ENCODE measurements at regions not wholly inside any gene's neighbourhood (a gene's known extent, or its start where the extent isn't known, plus 50 kb on each side); places are given as distances from the start of the nearest gene placed in this dataset.

DNA sequence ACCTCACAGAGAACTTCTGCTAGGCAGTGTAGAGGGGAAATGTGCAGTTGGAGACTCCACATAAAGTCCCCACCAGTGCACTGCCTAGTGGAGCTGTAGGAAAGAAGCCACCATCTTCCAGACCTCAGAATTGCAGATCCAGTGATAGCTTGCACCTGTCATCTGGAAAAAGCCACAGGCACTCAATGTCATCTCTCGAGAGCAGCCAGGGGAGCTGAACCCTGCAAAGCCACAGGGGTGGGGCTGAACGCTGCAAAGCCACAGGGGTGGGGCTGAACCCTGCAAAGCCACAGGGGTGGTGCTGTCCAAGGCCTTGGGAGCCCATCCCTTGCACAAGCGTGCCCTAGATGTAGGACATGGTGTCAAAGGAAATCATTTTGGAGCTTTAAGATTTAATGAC lies 1226.3 kb downstream of the PCDH7 start:
- no peak overlapping the region for H3K4me3 ChIP-seq
- H3K27ac ChIP-seq: no peak overlapping the region
- H3K27me3 ChIP-seq: no peaks in the 10 kb centered on the region
- no peaks in the 10 kb centered on the region for H3K36me3 ChIP-seq
- intact Hi-C loops (cut with DNase I): no loop called here
- DNase-seq: no peak
- H3K9me3 ChIP-seq: no peaks in the 10 kb centered on the region
- no peak for ATAC-seq
- H3K4me1 ChIP-seq: no peaks in the 10 kb centered on the region
- TF ChIP-seq, protein P1, sequence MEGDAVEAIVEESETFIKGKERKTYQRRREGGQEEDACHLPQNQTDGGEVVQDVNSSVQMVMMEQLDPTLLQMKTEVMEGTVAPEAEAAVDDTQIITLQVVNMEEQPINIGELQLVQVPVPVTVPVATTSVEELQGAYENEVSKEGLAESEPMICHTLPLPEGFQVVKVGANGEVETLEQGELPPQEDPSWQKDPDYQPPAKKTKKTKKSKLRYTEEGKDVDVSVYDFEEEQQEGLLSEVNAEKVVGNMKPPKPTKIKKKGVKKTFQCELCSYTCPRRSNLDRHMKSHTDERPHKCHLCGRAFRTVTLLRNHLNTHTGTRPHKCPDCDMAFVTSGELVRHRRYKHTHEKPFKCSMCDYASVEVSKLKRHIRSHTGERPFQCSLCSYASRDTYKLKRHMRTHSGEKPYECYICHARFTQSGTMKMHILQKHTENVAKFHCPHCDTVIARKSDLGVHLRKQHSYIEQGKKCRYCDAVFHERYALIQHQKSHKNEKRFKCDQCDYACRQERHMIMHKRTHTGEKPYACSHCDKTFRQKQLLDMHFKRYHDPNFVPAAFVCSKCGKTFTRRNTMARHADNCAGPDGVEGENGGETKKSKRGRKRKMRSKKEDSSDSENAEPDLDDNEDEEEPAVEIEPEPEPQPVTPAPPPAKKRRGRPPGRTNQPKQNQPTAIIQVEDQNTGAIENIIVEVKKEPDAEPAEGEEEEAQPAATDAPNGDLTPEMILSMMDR (IDR thresholded peaks at IDR 0.05): no peak

DNA sequence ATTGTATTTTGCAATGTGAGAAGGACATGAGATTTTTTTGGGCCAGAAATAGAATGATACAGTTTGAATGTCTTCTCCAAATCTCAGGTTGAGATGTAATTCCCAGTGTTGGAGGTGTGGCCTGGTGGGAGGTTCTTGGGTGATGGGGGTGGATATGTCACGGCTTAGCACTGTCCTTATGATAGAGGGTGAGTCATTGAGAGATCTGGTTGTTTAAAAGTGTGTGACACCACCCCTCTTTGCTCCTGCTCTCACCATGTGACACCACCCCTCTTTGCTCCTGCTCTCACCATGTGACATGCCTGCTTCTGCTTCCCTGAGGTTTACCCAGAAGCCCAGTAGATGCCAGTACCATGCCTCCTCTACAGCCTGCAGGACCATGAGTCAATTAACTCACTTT lies 1226.9 kb downstream of the PCDH7 start:
- Histone ChIP-seq H3K27ac (no peak overlapping the region), H3K9me3 (no peaks in the 10 kb centered on the region), H3K4me3 (no peak overlapping the region), H3K36me3 (no peaks in the 10 kb centered on the region), H3K4me1 (no peaks in the 10 kb centered on the region), H3K27me3 (no peaks in the 10 kb centered on the region)
- DNase-seq (no peak), ATAC-seq (no peak)
- intact Hi-C loops (cut with DNase I): no loop called here
- TF ChIP-seq, protein P1 (IDR thresholded peaks at IDR 0.05): no peak

DNA sequence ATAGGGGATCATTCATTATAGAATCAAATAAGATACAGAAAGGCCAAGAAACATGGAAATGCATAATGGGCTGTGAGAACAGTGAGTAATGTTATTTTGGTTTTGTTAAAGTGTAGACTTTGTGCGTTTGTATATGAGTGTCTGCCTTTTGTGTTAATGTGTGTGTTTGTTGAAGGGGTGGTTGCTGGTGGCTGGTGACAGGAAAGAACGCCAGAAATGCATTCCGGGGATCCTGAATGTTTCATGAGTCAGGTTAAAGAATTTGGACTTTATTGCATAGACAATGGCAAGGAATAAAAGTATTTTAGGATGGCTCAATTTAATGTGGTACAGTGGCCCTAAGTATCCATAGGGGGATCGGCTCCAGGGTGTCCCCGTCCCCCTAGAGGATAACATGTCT lies 1228.9 kb downstream of the PCDH7 start:
- intact Hi-C loops (cut with DNase I): no loop called here
- H3K36me3 ChIP-seq: no peaks in the 10 kb centered on the region
- no peak overlapping the region for H3K27ac ChIP-seq
- no peaks in the 10 kb centered on the region for H3K4me1 ChIP-seq
- TF ChIP-seq, protein P1 (IDR thresholded peaks at IDR 0.05): no peak
- DNase-seq (no peak), ATAC-seq (no peak)
- H3K4me3 ChIP-seq: no peak overlapping the region
- H3K9me3 ChIP-seq: no peaks in the 10 kb centered on the region
- no peaks in the 10 kb centered on the region for H3K27me3 ChIP-seq

DNA sequence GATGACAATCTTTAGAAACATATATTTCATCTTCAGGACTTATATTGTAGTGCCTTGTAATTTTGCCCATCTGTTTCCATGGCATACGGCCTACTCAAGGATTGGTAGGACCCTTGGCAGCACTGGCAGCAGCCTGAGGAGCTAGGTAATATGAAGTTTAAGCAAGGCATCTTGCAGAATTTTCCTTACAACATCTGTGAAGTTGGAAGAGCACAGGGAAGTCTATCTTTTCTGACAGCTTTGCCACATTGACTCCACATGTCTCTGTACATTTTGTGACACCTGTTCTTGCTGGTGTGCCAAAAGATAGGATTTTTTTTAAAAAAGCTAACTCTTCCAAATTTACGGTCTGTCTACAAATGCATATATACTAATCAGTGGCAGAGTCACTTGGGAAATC lies 1235.2 kb downstream of the PCDH7 start:
- DNase-seq: no peak
- intact Hi-C loops (cut with DNase I): no loop called here

GRCh38 chr4:31959972-31960371 lies 1239.8 kb downstream of the PCDH7 start:
- intact Hi-C loops (cut with DNase I): no loop called here
- Histone ChIP-seq H3K9me3 (no peaks in the 10 kb centered on the region), H3K27me3 (no peaks in the 10 kb centered on the region), H3K36me3 (no peaks in the 10 kb centered on the region), H3K27ac (no peak overlapping the region), H3K4me1 (no peaks in the 10 kb centered on the region), H3K4me3 (no peak overlapping the region)
- no peak for ATAC-seq
- TF ChIP-seq, protein P1 (IDR thresholded peaks at IDR 0.05): no peak
- DNase-seq: no peak

More for the DNA sequence above, 1235.2 kb downstream of the PCDH7 start:
- Histone ChIP-seq H3K27me3 (no peaks in the 10 kb centered on the region), H3K4me1 (no peaks in the 10 kb centered on the region), H3K4me3 (no peak overlapping the region), H3K36me3 (no peaks in the 10 kb centered on the region), H3K27ac (no peak overlapping the region), H3K9me3 (no peaks in the 10 kb centered on the region)
- TF ChIP-seq, protein P1 (IDR thresholded peaks at IDR 0.05): no peak
- ATAC-seq: no peak

GRCh38 chr4:31964685-31965084 lies 1244.5 kb downstream of the PCDH7 start:
- TF ChIP-seq, protein P1 (IDR thresholded peaks at IDR 0.05): no peak
- H3K4me1 ChIP-seq: no peaks in the 10 kb centered on the region
- no peaks in the 10 kb centered on the region for H3K27me3 ChIP-seq
- DNase-seq (no peak), ATAC-seq (no peak)
- no peaks in the 10 kb centered on the region for H3K36me3 ChIP-seq
- no peak overlapping the region for H3K4me3 ChIP-seq
- H3K9me3 ChIP-seq: no peaks in the 10 kb centered on the region
- intact Hi-C loops (cut with DNase I): no loop called here
- no peak overlapping the region for H3K27ac ChIP-seq
